GM19238 (cell line): ENCODE measurements at regions not wholly inside any gene's neighbourhood (a gene's known extent, or its start where the extent isn't known, plus 50 kb on each side); places are given as distances from the start of the nearest gene placed in this dataset.
"Not testable (repeated sequence)": the region's sequence is repeated elsewhere in the genome, so short reads cannot be mapped to it uniquely, and the experiment has no call there.

Experiments
- DNase-seq: peaks from one replicate; pipeline ENCODE4 v3.0.0; 2011; ENCODE audit warnings: low spot score; ENCODE audit not compliant: insufficient read length

- no peak for DNase-seq
Measured at GRCh38 chr4:171538601-171539100, 274.6 kb upstream of the GALNTL6 start.

GRCh38 chr4:171534391-171534790 lies 278.8 kb upstream of the GALNTL6 start:
- no peak for DNase-seq

- DNase-seq: no peak
Measured at GRCh38 chr4:171532968-171533367, 280.2 kb upstream of the GALNTL6 start.

GRCh38 chr4:171524903-171525302 lies 288.3 kb upstream of the GALNTL6 start:
- no peak for DNase-seq

GRCh38 chr4:171521726-171522125 lies 291.5 kb upstream of the GALNTL6 start:
- DNase-seq: no peak

GRCh38 chr4:171519457-171519856 lies 293.7 kb upstream of the GALNTL6 start:
- no peak for DNase-seq

GRCh38 chr4:171517883-171518282 lies 295.3 kb upstream of the GALNTL6 start:
- DNase-seq: no peak

- no peak for DNase-seq
Measured at GRCh38 chr4:171516694-171517093, 296.5 kb upstream of the GALNTL6 start.

- DNase-seq: no peak
Measured at GRCh38 chr4:171484681-171485080, 328.5 kb upstream of the GALNTL6 start.

GRCh38 chr4:171478181-171478580 lies 335.0 kb upstream of the GALNTL6 start:
- no peak for DNase-seq

GRCh38 chr4:171475111-171475510 lies 338.1 kb upstream of the GALNTL6 start:
- not testable (repeated sequence) for DNase-seq

GRCh38 chr4:171473155-171473554 lies 340.0 kb upstream of the GALNTL6 start:
- no peak for DNase-seq

- no peak for DNase-seq
Measured at GRCh38 chr4:171472230-171472629, 341.0 kb upstream of the GALNTL6 start.

GRCh38 chr4:171464499-171464898 lies 348.7 kb upstream of the GALNTL6 start:
- no peak for DNase-seq

- no peak for DNase-seq
Measured at GRCh38 chr4:171461191-171461590, 352.0 kb upstream of the GALNTL6 start.

- no peak for DNase-seq
Measured at GRCh38 chr4:171448919-171449481, 364.2 kb upstream of the GALNTL6 start.

GRCh38 chr4:171448358-171448757 lies 364.8 kb upstream of the GALNTL6 start:
- DNase-seq: no peak

- no peak for DNase-seq
Measured at GRCh38 chr4:171441300-171441941, 371.8 kb upstream of the GALNTL6 start.

- DNase-seq: no peak
Measured at GRCh38 chr4:171433674-171434073, 379.5 kb upstream of the GALNTL6 start.

GRCh38 chr4:171432536-171432935 lies 380.7 kb upstream of the GALNTL6 start:
- DNase-seq: no peak

- DNase-seq: no peak
Measured at GRCh38 chr4:171430495-171430894, 382.7 kb upstream of the GALNTL6 start.

- DNase-seq: no peak
Measured at GRCh38 chr4:171397175-171397574, 416.0 kb upstream of the GALNTL6 start.

GRCh38 chr4:171390626-171391025 lies 422.6 kb upstream of the GALNTL6 start:
- no peak for DNase-seq
